K562 (cell line): ENCODE measurements at regions not wholly inside any gene's neighbourhood (a gene's known extent, or its start where the extent isn't known, plus 50 kb on each side); places are given as distances from the start of the nearest gene placed in this dataset.

Source experiments
- ATAC-seq: fragments of 200-7000 bp; cut with Tn5 transposase; 3 replicates; pipeline ENCODE4 v1.9.1; 2020; ENCODE audit warnings: moderate library complexity
- BruUV-seq: library from RNA; stranded (reverse); fragments of 400-500 nt; replicated peaks from 2 replicates; lab custom pipeline; 2021; lab: Mats Ljungman, UMichigan
- CTCF ChIA-PET: fragments of 300-600 bp; formaldehyde crosslinking; extraction: SDS; loops from one replicate; lab custom pipeline; 2021; ENCODE audit warnings: low intra/inter-chr PET ratio; lab: Yijun Ruan, JAX
- POLR2A ChIA-PET: fragments of 300-600, 350-650 bp; sonication (Branson Sonifier 250); formaldehyde crosslinking; extraction: SDS; loops from one replicate; lab custom pipeline; 2021; ENCODE audit warnings: antibody characterized with exemption, inconsistent platforms; lab: Yijun Ruan, JAX
- DNase-seq, 4 experiments: peaks; one replicate each; pipeline versions ENCODE4 v3.0.0 to v3.0.0-alpha.2; 2011 to 2018; ENCODE audit warnings: low spot score in 3 of 4, mixed read lengths in 3 of 4; ENCODE audit errors: extremely low read depth in 1 of 4
- FAIRE-seq: peaks from 2 replicates; lab custom pipeline; 2011; peaks lifted over from hg19 to GRCh38; lab: Jason Lieb, UNC
- H2AFZ ChIP-seq: 2 replicates; pipeline ENCODE4 v1.6.0; 2011; ENCODE audit warnings: low read depth, low read length, control low read depth, inconsistent platforms
- H3K27ac ChIP-seq: fragments of 200-600 bp; 3 replicates; pipeline ENCODE4 v1.8.0; 2011; ENCODE audit warnings: low read depth, mild to moderate bottlenecking, control low read depth, inconsistent platforms, low read length, moderate library complexity, mixed read lengths; ENCODE audit errors: extremely low read depth
- H3K27me3 ChIP-seq, 2 experiments: fragments of 300-600 bp in 1 of 2; 2 replicates in 1 of 2; 3 replicates in 1 of 2; pipeline versions ENCODE4 v1.6.0 to v1.8.0; 2011; ENCODE audit warnings: inconsistent platforms in 2 of 2, low read length in 2 of 2, mild to moderate bottlenecking in 1 of 2, mixed read lengths in 1 of 2, moderate library complexity in 1 of 2; ENCODE audit not compliant: control insufficient read depth in 2 of 2, insufficient read depth in 2 of 2
- H3K36me3 ChIP-seq: fragments of 300-600 bp; 3 replicates; pipeline ENCODE4 v1.8.0; 2011; ENCODE audit warnings: mild to moderate bottlenecking, low read length, inconsistent platforms; ENCODE audit not compliant: control insufficient read depth, insufficient read depth
- H3K4me1 ChIP-seq, 2 experiments: fragments of 200-600 bp in 1 of 2; replicated peaks in 1 of 2; 2 replicates in 1 of 2; 3 replicates in 1 of 2; pipeline versions ENCODE4 v1.5.1 to v1.8.0; 2011; ENCODE audit warnings: inconsistent platforms in 2 of 2, low read length in 2 of 2, mild to moderate bottlenecking in 1 of 2, mixed read lengths in 1 of 2, moderate library complexity in 1 of 2; ENCODE audit not compliant: control insufficient read depth in 2 of 2, insufficient read depth in 2 of 2
- H3K4me2 ChIP-seq: 2 replicates; pipeline ENCODE4 v1.6.1; 2011; ENCODE audit warnings: low read length, control low read depth, inconsistent platforms, mixed read lengths; ENCODE audit not compliant: insufficient read depth
- H3K4me3 ChIP-seq: fragments of 200-600 bp; sonication (generic), shearing (Covaris generic); 2 replicates; pipeline ENCODE4 v1.5.1; 2016; ENCODE audit warnings: control low read depth, inconsistent platforms
- H3K79me2 ChIP-seq: fragments of 200-600 bp; 3 replicates; pipeline ENCODE4 v1.8.0; 2011; ENCODE audit warnings: low read length, inconsistent platforms; ENCODE audit not compliant: control insufficient read depth, insufficient read depth
- H3K9ac ChIP-seq, 2 experiments: 2 replicates each; pipeline versions ENCODE4 v1.6.0 to v1.6.1; 2011; ENCODE audit warnings: low read depth in 2 of 2, low read length in 2 of 2, control low read depth in 1 of 2, inconsistent platforms in 1 of 2, mild to moderate bottlenecking in 1 of 2, mixed read lengths in 1 of 2; ENCODE audit not compliant: insufficient read depth in 1 of 2
- H3K9me1 ChIP-seq: one replicate; pipeline ENCODE4 v1.6.0; 2011; ENCODE audit warnings: inconsistent platforms, mild to moderate bottlenecking, low read length, moderate library complexity; ENCODE audit not compliant: control insufficient read depth, insufficient read depth
- H3K9me3 ChIP-seq: replicated peaks from 2 replicates; pipeline ENCODE4 v1.5.1; 2011; ENCODE audit warnings: low read depth, low read length, inconsistent platforms; ENCODE audit not compliant: control insufficient read depth, insufficient read depth
- H4K20me1 ChIP-seq: replicated peaks from 2 replicates; pipeline ENCODE4 v1.6.1; 2011; ENCODE audit warnings: low read length, inconsistent platforms, mixed read lengths; ENCODE audit not compliant: control insufficient read depth, insufficient read depth
- CBX8 ChIP-seq: fragments of 200-600 bp; sonication (generic); IDR thresholded peaks from 2 replicates; pipeline ENCODE4 v1.6.1; 2012; ENCODE audit warnings: borderline replicate concordance, mixed run types, low read depth, mild to moderate bottlenecking, moderate library complexity, mixed read lengths, low read length, control low read depth, inconsistent platforms; ENCODE audit not compliant: poor library complexity, severe bottlenecking; ENCODE audit errors: extremely low read depth
- ELK1 ChIP-seq: sonication (generic); formaldehyde crosslinking; IDR thresholded peaks from 2 replicates; pipeline ENCODE4 v1.8.1; 2022; ENCODE audit warnings: missing genetic modification reagents
- FOXK1 ChIP-seq: sonication (generic); formaldehyde crosslinking; IDR thresholded peaks from 2 replicates; pipeline ENCODE4 v1.8.0; 2022; ENCODE audit warnings: missing genetic modification reagents, mild to moderate bottlenecking, borderline replicate concordance
- HLTF ChIP-seq: fragments of 450-650 bp; IDR thresholded peaks from 2 replicates; pipeline ENCODE4 v1.6.1; 2016
- PCBP1 ChIP-seq: fragments of 200-400 bp; formaldehyde crosslinking; IDR thresholded peaks from 2 replicates; pipeline ENCODE4 v1.6.1; 2018; ENCODE audit warnings: mild to moderate bottlenecking, low read depth, low read length; ENCODE audit not compliant: poor library complexity, severe bottlenecking
- PTTG1 ChIP-seq: fragments of 450-650 bp; IDR thresholded peaks from 2 replicates; pipeline ENCODE4 v1.6.1; 2016; ENCODE audit warnings: low read depth, mild to moderate bottlenecking, missing genetic modification characterization, missing compliant biosample characterization
- RCOR1 ChIP-seq, 2 experiments: IDR thresholded peaks; 2 replicates each; pipeline ENCODE4 v1.6.1; 2012; ENCODE audit warnings: low read depth in 2 of 2, low read length in 2 of 2, borderline replicate concordance in 1 of 2, improper control_type of control experiment in 1 of 2
- RFX1 ChIP-seq: fragments of 450-650 bp; IDR thresholded peaks from 2 replicates; pipeline ENCODE4 v1.6.1; 2016; ENCODE audit warnings: mild to moderate bottlenecking, moderate library complexity
- SMAD2 ChIP-seq: fragments of 150-350 bp; IDR thresholded peaks from 2 replicates; pipeline ENCODE4 v1.6.1; 2014; ENCODE audit warnings: low read depth, mild to moderate bottlenecking, low read length
- TARDBP ChIP-seq: fragments of 450-650 bp; IDR thresholded peaks from 2 replicates; pipeline ENCODE4 v1.6.1; 2016
- THRAP3 ChIP-seq: fragments of 450-650 bp; IDR thresholded peaks from 2 replicates; pipeline ENCODE4 v1.6.1; 2016; ENCODE audit warnings: mild to moderate bottlenecking, inconsistent platforms, borderline replicate concordance
- YY1 ChIP-seq, 3 experiments: IDR thresholded peaks; 2 replicates each; pipeline ENCODE4 v1.6.1; 2011; ENCODE audit warnings: low read length in 2 of 3, mild to moderate bottlenecking in 2 of 3, moderate library complexity in 2 of 3, borderline replicate concordance in 1 of 3, control low read depth in 1 of 3, low read depth in 1 of 3; ENCODE audit not compliant: insufficient read depth in 3 of 3, insufficient replicate concordance in 2 of 3, control insufficient read depth in 1 of 3, insufficient read length in 1 of 3; ENCODE audit errors: extremely low read depth in 1 of 3
- ZC3H11A ChIP-seq: IDR thresholded peaks from 2 replicates; pipeline ENCODE4 v1.6.1; 2012; ENCODE audit warnings: low read depth, low read length, improper control_type of control experiment
- ZFPM2 ChIP-seq: fragments of 250-450 bp; sonication (Bioruptor Pico); IDR thresholded peaks from 2 replicates; pipeline ENCODE4 v1.5.1; 2022; ENCODE audit warnings: mild to moderate bottlenecking
- ZNF184 ChIP-seq: sonication (generic); formaldehyde crosslinking; IDR thresholded peaks from 2 replicates; pipeline ENCODE4 v1.5.0; 2020; ENCODE audit warnings: missing genetic modification reagents
- ZNF436 ChIP-seq: fragments of 250-450, 450-650 bp; sonication (Bioruptor Pico); formaldehyde crosslinking; IDR thresholded peaks from 2 replicates; pipeline ENCODE4 v1.7.0; 2020; ENCODE audit warnings: mild to moderate bottlenecking
- ZNF586 ChIP-seq: fragments of 450-650 bp; formaldehyde crosslinking; conservative IDR thresholded peaks from 2 replicates; pipeline ENCODE4 v1.4.0; 2020; ENCODE audit warnings: mild to moderate bottlenecking, moderate library complexity
- WGBS: fragments of 100-300 bp; shearing (Covaris generic); methylation state at CpG from one replicate; pipeline ENCODE4 v1.1.6; 2016; ENCODE audit warnings: low coverage, mixed read lengths; ENCODE audit not compliant: insufficient coverage; ENCODE audit errors: missing lambda C conversion rate; 5-methylcytosine and 5-hydroxymethylcytosine counted together
- in situ Hi-C: fragments of 300-500 bp; cut with MboI; formaldehyde crosslinking; loops from 4 replicates; pipeline ENCODE4 v1.15.0; 2018; ENCODE audit warnings: inconsistent platforms, mixed read lengths
- intact Hi-C: fragments of 100-400 bp; cut with micrococcal nuclease; formaldehyde crosslinking; loops from 2 replicates; pipeline ENCODE4 v1.14.2; 2022
- TF ChIP-seq, protein P1 (sequence below): fragments of 250-450 bp; sonication (Bioruptor Pico); IDR thresholded peaks from 2 replicates; pipeline ENCODE4 v1.9.0; 2021; ENCODE audit warnings: mild to moderate bottlenecking, inconsistent platforms
- TF ChIP-seq, protein P2 (sequence below): fragments of 250-450 bp; sonication (Bioruptor Pico); IDR thresholded peaks from 2 replicates; pipeline ENCODE4 v1.8.0; 2022; ENCODE audit warnings: moderate library complexity, mild to moderate bottlenecking, inconsistent platforms

DNA sequence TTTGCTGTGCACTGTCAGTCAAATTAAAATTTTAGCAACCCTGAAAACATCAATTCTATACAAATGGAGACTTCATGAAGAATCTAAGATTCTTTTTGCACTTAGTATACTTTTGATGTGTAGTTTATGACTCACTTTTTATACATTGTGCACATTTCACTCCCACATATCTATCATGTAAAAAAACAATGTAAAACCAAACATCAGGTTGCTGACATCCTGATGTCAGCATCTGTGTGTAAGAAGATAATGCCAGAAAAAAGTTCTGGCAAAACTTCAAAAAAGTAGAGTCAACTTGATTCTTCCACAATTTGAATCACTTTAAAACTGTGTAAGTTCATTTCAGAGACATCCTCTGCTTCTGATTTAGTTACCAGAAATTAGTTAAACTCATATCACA lies 115.7 kb downstream of the CENPF start (continued):
- TF ChIP-seq, protein P1, sequence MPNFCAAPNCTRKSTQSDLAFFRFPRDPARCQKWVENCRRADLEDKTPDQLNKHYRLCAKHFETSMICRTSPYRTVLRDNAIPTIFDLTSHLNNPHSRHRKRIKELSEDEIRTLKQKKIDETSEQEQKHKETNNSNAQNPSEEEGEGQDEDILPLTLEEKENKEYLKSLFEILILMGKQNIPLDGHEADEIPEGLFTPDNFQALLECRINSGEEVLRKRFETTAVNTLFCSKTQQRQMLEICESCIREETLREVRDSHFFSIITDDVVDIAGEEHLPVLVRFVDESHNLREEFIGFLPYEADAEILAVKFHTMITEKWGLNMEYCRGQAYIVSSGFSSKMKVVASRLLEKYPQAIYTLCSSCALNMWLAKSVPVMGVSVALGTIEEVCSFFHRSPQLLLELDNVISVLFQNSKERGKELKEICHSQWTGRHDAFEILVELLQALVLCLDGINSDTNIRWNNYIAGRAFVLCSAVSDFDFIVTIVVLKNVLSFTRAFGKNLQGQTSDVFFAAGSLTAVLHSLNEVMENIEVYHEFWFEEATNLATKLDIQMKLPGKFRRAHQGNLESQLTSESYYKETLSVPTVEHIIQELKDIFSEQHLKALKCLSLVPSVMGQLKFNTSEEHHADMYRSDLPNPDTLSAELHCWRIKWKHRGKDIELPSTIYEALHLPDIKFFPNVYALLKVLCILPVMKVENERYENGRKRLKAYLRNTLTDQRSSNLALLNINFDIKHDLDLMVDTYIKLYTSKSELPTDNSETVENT, result no peak
- no peak for TF ChIP-seq ZNF184
- TF ChIP-seq TARDBP, result no peak
- TF ChIP-seq HLTF, result no peak
- TF ChIP-seq RCOR1 (IDR thresholded peaks at IDR 0.05; ENCODE audit: borderline replicate concordance in 1 of 2, low read depth in 2 of 2, low read length in 2 of 2), result no peak
- TF ChIP-seq ZNF436, result no peak
- TF ChIP-seq ZC3H11A, result no peak
- no peak for TF ChIP-seq ZNF586 (CRISPR knock-in tag)
- no peak for TF ChIP-seq FOXK1 (CRISPR knock-in tag)
- no peak for TF ChIP-seq CBX8
- no peak for TF ChIP-seq SMAD2
- TF ChIP-seq, all 486 proteins: peak for 0

DNA sequence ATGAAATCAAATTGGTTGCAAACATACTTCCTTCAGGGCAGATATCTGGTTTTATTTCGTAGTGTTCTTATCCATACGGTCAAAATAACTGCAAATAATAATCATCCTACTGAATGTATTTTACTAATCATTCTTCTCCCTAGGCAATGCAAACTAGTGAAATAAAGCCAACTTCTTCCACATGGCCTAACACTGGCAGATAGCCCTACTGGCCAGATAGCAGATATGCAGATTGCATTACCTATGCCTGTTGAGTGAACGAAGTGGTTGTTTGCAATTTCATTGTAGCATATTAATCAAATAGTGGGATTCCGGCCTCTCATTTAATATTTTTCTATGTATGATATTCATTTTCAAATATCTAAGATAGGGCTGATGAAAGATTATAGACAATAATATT lies 116.2 kb downstream of the CENPF start:
- Histone ChIP-seq H2AFZ (no peak overlapping the region), H3K79me2 (no peaks in the 10 kb centered on the region)
- 1% methylated on average over 4 of the region's 4 CpGs for WGBS
- TF ChIP-seq THRAP3 (no peak), RFX1 (no peak), ELK1 (no peak), PTTG1 (no peak), ZFPM2 (CRISPR knock-in tag) (no peak), PCBP1 (no peak), YY1 (IDR thresholded peaks at IDR 0.05; ENCODE audit: borderline replicate concordance in 1 of 3, control insufficient read depth in 1 of 3, extremely low read depth in 1 of 3, insufficient read depth in 3 of 3, insufficient read length in 1 of 3, insufficient replicate concordance in 2 of 3, low read depth in 1 of 3, low read length in 2 of 3) (no peak)
- TF ChIP-seq, protein P2, sequence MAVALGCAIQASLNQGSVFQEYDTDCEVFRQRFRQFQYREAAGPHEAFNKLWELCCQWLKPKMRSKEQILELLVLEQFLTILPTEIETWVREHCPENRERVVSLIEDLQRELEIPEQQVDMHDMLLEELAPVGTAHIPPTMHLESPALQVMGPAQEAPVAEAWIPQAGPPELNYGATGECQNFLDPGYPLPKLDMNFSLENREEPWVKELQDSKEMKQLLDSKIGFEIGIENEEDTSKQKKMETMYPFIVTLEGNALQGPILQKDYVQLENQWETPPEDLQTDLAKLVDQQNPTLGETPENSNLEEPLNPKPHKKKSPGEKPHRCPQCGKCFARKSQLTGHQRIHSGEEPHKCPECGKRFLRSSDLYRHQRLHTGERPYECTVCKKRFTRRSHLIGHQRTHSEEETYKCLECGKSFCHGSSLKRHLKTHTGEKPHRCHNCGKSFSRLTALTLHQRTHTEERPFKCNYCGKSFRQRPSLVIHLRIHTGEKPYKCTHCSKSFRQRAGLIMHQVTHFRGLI (CRISPR knock-in tag), result no peak

More for the DNA sequence above, 116.2 kb downstream of the CENPF start:
- Histone ChIP-seq H4K20me1 (no peaks in the 10 kb centered on the region), H3K9me1 (no peaks in the 10 kb centered on the region), H3K4me1 (no peaks in the 10 kb centered on the region), H3K9me3 (no peaks in the 10 kb centered on the region), H3K27ac (no peak overlapping the region), H3K36me3 (no peaks in the 10 kb centered on the region), H3K9ac (no peak overlapping the region), H3K4me2 (no peak overlapping the region), H3K27me3 (no peaks in the 10 kb centered on the region), H3K4me3 (no peak overlapping the region)
- intact Hi-C loops (no loop called here), in situ Hi-C loops (no loop called here)
- ChIA-PET CTCF (no interaction called here), POLR2A (no interaction called here)
- FAIRE-seq (no peak), DNase-seq (no peak), ATAC-seq (no peak)
- BruUV-seq, result no TSS peak
